ENCODE measurements at regions not wholly inside any gene's neighbourhood (a gene's known extent, or its start where the extent isn't known, plus 50 kb on each side); places are given as distances from the start of the nearest gene placed in this dataset.

DNA sequence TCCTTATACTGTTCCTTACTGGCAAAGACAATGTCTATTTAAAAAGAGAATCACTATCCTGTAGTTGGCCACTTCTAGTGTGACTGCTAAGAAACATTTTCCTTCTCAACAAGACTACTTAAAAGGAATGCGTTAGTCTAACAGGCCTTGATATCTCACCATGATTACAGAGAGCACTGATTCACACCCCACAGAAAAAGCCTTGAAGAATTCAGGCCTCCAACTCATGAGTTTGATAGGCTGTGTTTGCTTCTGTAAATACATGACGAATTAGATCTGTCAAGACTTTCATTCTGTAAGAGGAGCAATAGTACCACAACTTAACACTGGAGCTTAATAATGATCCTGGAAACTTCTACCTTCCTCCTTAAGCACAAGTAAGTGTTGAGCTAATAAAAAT lies 432.8 kb upstream of the NR2F2 start:
- TF ChIP-seq ZNF70 (CRISPR knock-in tag; IDR thresholded peaks at IDR 0.05) (no peak), CSDC2 (CRISPR knock-in tag; IDR thresholded peaks at IDR 0.05) (no peak), ISL1 (CRISPR knock-in tag; IDR thresholded peaks at IDR 0.05) (no peak), ZC3H10 (CRISPR knock-in tag; IDR thresholded peaks at IDR 0.05) (no peak)
- TF ChIP-seq, protein P1, sequence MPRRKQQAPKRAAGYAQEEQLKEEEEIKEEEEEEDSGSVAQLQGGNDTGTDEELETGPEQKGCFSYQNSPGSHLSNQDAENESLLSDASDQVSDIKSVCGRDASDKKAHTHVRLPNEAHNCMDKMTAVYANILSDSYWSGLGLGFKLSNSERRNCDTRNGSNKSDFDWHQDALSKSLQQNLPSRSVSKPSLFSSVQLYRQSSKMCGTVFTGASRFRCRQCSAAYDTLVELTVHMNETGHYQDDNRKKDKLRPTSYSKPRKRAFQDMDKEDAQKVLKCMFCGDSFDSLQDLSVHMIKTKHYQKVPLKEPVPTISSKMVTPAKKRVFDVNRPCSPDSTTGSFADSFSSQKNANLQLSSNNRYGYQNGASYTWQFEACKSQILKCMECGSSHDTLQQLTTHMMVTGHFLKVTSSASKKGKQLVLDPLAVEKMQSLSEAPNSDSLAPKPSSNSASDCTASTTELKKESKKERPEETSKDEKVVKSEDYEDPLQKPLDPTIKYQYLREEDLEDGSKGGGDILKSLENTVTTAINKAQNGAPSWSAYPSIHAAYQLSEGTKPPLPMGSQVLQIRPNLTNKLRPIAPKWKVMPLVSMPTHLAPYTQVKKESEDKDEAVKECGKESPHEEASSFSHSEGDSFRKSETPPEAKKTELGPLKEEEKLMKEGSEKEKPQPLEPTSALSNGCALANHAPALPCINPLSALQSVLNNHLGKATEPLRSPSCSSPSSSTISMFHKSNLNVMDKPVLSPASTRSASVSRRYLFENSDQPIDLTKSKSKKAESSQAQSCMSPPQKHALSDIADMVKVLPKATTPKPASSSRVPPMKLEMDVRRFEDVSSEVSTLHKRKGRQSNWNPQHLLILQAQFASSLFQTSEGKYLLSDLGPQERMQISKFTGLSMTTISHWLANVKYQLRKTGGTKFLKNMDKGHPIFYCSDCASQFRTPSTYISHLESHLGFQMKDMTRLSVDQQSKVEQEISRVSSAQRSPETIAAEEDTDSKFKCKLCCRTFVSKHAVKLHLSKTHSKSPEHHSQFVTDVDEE (CRISPR knock-in tag; IDR thresholded peaks at IDR 0.05) = no peak
- ATAC-seq = no peak

DNA sequence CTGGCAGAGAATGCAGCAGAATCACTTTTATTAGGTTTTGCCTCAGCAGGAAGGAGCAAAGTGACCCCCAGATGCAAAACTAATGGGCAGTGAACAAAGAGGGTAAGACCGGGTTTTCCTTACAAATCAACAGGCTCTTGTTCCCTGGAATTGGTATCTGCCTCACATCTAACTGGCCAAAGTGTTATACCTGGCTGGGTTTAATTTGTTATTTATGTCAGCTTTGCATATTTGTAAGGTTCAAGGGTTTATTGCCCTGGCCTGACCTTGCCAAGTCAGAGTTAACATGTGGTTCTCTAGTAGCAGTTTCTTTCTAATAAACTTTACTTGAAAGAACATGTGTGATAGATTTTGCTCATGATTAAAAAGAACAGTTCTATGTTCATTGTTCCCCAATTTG lies 431.7 kb upstream of the NR2F2 start:
- TF ChIP-seq ESRRG (CRISPR knock-in tag; IDR thresholded peaks at IDR 0.05) = no peak
- TF ChIP-seq ZC3H10 (CRISPR knock-in tag; IDR thresholded peaks at IDR 0.05) = no peak
- TF ChIP-seq BACH2 (CRISPR knock-in tag; IDR thresholded peaks at IDR 0.05; ENCODE audit: borderline replicate concordance) = no peak
- no peak for TF ChIP-seq RARB (CRISPR knock-in tag; IDR thresholded peaks at IDR 0.05)
- TF ChIP-seq, protein P2, sequence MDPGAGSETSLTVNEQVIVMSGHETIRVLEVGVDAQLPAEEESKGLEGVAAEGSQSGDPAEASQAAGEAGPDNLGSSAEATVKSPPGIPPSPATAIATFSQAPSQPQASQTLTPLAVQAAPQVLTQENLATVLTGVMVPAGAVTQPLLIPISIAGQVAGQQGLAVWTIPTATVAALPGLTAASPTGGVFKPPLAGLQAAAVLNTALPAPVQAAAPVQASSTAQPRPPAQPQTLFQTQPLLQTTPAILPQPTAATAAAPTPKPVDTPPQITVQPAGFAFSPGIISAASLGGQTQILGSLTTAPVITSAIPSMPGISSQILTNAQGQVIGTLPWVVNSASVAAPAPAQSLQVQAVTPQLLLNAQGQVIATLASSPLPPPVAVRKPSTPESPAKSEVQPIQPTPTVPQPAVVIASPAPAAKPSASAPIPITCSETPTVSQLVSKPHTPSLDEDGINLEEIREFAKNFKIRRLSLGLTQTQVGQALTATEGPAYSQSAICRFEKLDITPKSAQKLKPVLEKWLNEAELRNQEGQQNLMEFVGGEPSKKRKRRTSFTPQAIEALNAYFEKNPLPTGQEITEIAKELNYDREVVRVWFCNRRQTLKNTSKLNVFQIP (CRISPR knock-in tag; IDR thresholded peaks at IDR 0.05; ENCODE audit: borderline replicate concordance, low read depth) = no peak
- no peak for TF ChIP-seq ZFP30 (CRISPR knock-in tag; IDR thresholded peaks at IDR 0.05)
- no peak for TF ChIP-seq ARNTL (CRISPR knock-in tag; IDR thresholded peaks at IDR 0.05; ENCODE audit: borderline replicate concordance, low read depth)
- no peak for ATAC-seq

DNA sequence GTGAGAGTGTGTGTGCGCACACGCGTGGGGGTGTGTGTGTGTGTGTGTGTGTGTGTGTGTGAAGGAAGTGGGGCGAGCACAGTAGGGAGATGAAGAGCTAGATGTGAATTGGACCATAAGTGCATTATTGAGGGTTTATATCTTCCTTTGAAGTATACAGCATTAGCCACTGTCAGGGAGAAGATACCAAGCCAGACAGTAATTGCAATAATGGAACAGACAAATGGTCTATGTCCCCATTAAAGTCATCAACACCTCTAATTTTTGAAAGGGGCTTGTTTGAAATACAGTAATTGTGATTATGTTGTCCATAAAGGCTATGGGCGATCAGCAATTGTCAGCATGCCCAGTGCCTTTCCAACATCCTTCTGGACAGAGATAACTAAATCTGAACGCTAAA lies 429.2 kb upstream of the NR2F2 start:
- ATAC-seq = no peak
- TF ChIP-seq ZNF565 (CRISPR knock-in tag; conservative IDR thresholded peaks at IDR 0.05; ENCODE audit: low read depth) (no peak), GLIS3 (CRISPR knock-in tag; IDR thresholded peaks at IDR 0.05) (no peak), ZFP3 (CRISPR knock-in tag; IDR thresholded peaks at IDR 0.05) (no peak), CSDC2 (CRISPR knock-in tag; IDR thresholded peaks at IDR 0.05) (no peak), RARB (CRISPR knock-in tag; IDR thresholded peaks at IDR 0.05) (no peak), ZC3H10 (CRISPR knock-in tag; IDR thresholded peaks at IDR 0.05) (no peak), ISL1 (CRISPR knock-in tag; IDR thresholded peaks at IDR 0.05) (no peak), ARNTL (CRISPR knock-in tag; IDR thresholded peaks at IDR 0.05; ENCODE audit: borderline replicate concordance, low read depth) (no peak), OSR1 (CRISPR knock-in tag; IDR thresholded peaks at IDR 0.05) (no peak), ZNF8 (CRISPR knock-in tag; IDR thresholded peaks at IDR 0.05) (no peak), TCF4 (CRISPR knock-in tag; IDR thresholded peaks at IDR 0.05; ENCODE audit: borderline replicate concordance) (no peak), TOX (CRISPR knock-in tag; IDR thresholded peaks at IDR 0.05; ENCODE audit: borderline replicate concordance) (no peak), ESRRG (CRISPR knock-in tag; IDR thresholded peaks at IDR 0.05) (no peak), ZFP30 (CRISPR knock-in tag; IDR thresholded peaks at IDR 0.05) (no peak), ZNF70 (CRISPR knock-in tag; IDR thresholded peaks at IDR 0.05) (no peak), PPARA (CRISPR knock-in tag; IDR thresholded peaks at IDR 0.05; ENCODE audit: borderline replicate concordance) (no peak)
- TF ChIP-seq, protein P2 (CRISPR knock-in tag; IDR thresholded peaks at IDR 0.05; ENCODE audit: borderline replicate concordance, low read depth) = no peak

DNA sequence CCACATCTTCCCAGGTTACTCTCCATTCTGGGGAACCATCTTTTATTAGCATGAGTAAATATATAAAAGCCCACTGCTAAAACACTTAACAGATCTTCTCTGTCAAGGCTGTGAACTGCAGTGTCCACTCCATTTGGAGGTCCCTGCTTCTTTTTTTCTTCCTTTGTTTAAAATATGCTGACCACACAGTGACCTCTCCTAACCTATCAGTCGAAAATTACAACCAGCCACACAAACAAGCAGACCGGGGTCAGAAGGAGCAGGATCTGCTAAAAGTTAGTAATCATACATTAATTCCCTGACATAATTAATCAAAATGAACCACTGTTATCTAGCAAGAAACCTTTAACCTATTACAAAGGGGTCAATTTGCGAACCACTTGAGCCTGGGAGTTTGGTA lies 427.9 kb upstream of the NR2F2 start:
- no peak for ATAC-seq
- no peak for TF ChIP-seq ZNF565 (CRISPR knock-in tag; conservative IDR thresholded peaks at IDR 0.05; ENCODE audit: low read depth)
- TF ChIP-seq ZFP3 (CRISPR knock-in tag; IDR thresholded peaks at IDR 0.05) = no peak
- TF ChIP-seq, protein P2 (CRISPR knock-in tag; IDR thresholded peaks at IDR 0.05; ENCODE audit: borderline replicate concordance, low read depth) = no peak
- TF ChIP-seq ZNF8 (CRISPR knock-in tag; IDR thresholded peaks at IDR 0.05) = no peak
- TF ChIP-seq ARNTL (CRISPR knock-in tag; IDR thresholded peaks at IDR 0.05; ENCODE audit: borderline replicate concordance, low read depth) = no peak
- no peak for TF ChIP-seq GLIS3 (CRISPR knock-in tag; IDR thresholded peaks at IDR 0.05)
- no peak for TF ChIP-seq RARB (CRISPR knock-in tag; IDR thresholded peaks at IDR 0.05)
- no peak for TF ChIP-seq ZFP30 (CRISPR knock-in tag; IDR thresholded peaks at IDR 0.05)
- TF ChIP-seq, protein P1 (CRISPR knock-in tag; IDR thresholded peaks at IDR 0.05) = no peak
- TF ChIP-seq, protein P3, sequence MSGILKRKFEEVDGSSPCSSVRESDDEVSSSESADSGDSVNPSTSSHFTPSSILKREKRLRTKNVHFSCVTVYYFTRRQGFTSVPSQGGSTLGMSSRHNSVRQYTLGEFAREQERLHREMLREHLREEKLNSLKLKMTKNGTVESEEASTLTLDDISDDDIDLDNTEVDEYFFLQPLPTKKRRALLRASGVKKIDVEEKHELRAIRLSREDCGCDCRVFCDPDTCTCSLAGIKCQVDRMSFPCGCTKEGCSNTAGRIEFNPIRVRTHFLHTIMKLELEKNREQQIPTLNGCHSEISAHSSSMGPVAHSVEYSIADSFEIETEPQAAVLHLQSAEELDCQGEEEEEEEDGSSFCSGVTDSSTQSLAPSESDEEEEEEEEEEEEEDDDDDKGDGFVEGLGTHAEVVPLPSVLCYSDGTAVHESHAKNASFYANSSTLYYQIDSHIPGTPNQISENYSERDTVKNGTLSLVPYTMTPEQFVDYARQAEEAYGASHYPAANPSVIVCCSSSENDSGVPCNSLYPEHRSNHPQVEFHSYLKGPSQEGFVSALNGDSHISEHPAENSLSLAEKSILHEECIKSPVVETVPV (CRISPR knock-in tag; IDR thresholded peaks at IDR 0.05) = no peak
- no peak for TF ChIP-seq TOX (CRISPR knock-in tag; IDR thresholded peaks at IDR 0.05; ENCODE audit: borderline replicate concordance)

Data from SK-N-SH treated with all-trans-retinoic acid at 6 μM for 48 hours (cell line).